GM23338 (cell line): ENCODE measurements at regions not wholly inside any gene's neighbourhood (a gene's known extent, or its start where the extent isn't known, plus 50 kb on each side); places are given as distances from the start of the nearest gene placed in this dataset.
"Not testable (repeated sequence)": the region's sequence is repeated elsewhere in the genome, so short reads cannot be mapped to it uniquely, and the experiment has no call there.

Experiments used
- ATAC-seq: fragments of 200-7000 bp; cut with Tn5 transposase; 3 replicates; pipeline ENCODE4 v1.9.1; 2020
- DNase-seq: peaks from one replicate; pipeline ENCODE4 v3.0.0-alpha.2; 2015; ENCODE audit warnings: low spot score
- H2AFZ ChIP-seq: fragments of 200-600 bp; sonication (generic); 2 replicates; pipeline ENCODE4 v1.8.0; 2016; ENCODE audit warnings: antibody characterized with exemption, mild to moderate bottlenecking, moderate library complexity
- H3F3A ChIP-seq: fragments of 200-600 bp; sonication (generic); replicated peaks from 2 replicates; pipeline ENCODE4 v1.8.0; 2017; ENCODE audit warnings: antibody characterized with exemption, mixed run types, low read depth
- H3K27ac ChIP-seq: fragments of 200-600 bp; sonication (generic); 2 replicates; pipeline ENCODE4 v1.6.1; 2016; ENCODE audit warnings: low read depth
- H3K27me3 ChIP-seq: fragments of 200-600 bp; sonication (generic); 2 replicates; pipeline ENCODE4 v1.8.0; 2016; ENCODE audit warnings: mild to moderate bottlenecking, mixed run types, moderate library complexity; ENCODE audit not compliant: insufficient read depth
- H3K36me3 ChIP-seq: fragments of 200-600 bp; sonication (generic); 2 replicates; pipeline ENCODE4 v1.8.0; 2016; ENCODE audit warnings: mild to moderate bottlenecking; ENCODE audit not compliant: insufficient read depth
- H3K4me1 ChIP-seq: fragments of 200-600 bp; sonication (generic); 2 replicates; pipeline ENCODE4 v1.8.0; 2016; ENCODE audit warnings: mild to moderate bottlenecking, moderate library complexity; ENCODE audit not compliant: insufficient read depth
- H3K4me2 ChIP-seq: fragments of 200-600 bp; sonication (generic); 2 replicates; pipeline ENCODE4 v1.7.1; 2017; ENCODE audit warnings: mixed run types
- H3K4me3 ChIP-seq: fragments of 200-600 bp; sonication (generic); 2 replicates; pipeline ENCODE4 v1.6.1; 2016; ENCODE audit warnings: mixed run types
- H3K79me2 ChIP-seq: fragments of 200-600 bp; sonication (generic); replicated peaks from 2 replicates; pipeline ENCODE4 v1.8.0; 2017; ENCODE audit warnings: mild to moderate bottlenecking; ENCODE audit not compliant: insufficient read depth
- H3K9me2 ChIP-seq: fragments of 200-600 bp; sonication (generic); 2 replicates; pipeline ENCODE4 v1.8.0; 2017; ENCODE audit not compliant: insufficient read depth
- H4K20me1 ChIP-seq: fragments of 200-600 bp; sonication (generic); replicated peaks from 2 replicates; pipeline ENCODE4 v1.8.0; 2017; ENCODE audit warnings: mild to moderate bottlenecking; ENCODE audit not compliant: insufficient read depth
- H3K27ac Mint-ChIP-seq: 2 replicates; pipeline ENCODE4 v1.8.0; 2020; ENCODE audit warnings: inconsistent platforms, mild to moderate bottlenecking, moderate library complexity, mixed read lengths
- H3K27me3 Mint-ChIP-seq: 3 replicates; pipeline ENCODE4 v1.8.0; 2022; ENCODE audit warnings: low read depth, mild to moderate bottlenecking, moderate library complexity, mixed read lengths, inconsistent platforms; ENCODE audit not compliant: insufficient read depth, poor library complexity
- H3K36me3 Mint-ChIP-seq: 3 replicates; pipeline ENCODE4 v1.8.0; 2021; ENCODE audit warnings: low read depth, mild to moderate bottlenecking, inconsistent platforms, moderate library complexity, mixed read lengths
- H3K4me1 Mint-ChIP-seq: 3 replicates; pipeline ENCODE4 v1.8.0; 2020; ENCODE audit warnings: mild to moderate bottlenecking, inconsistent platforms, mixed read lengths
- H3K4me3 Mint-ChIP-seq: 3 replicates; pipeline ENCODE4 v1.8.0; 2021; ENCODE audit warnings: moderate library complexity, mild to moderate bottlenecking, inconsistent platforms, mixed read lengths
- H3K9me3 Mint-ChIP-seq: 3 replicates; pipeline ENCODE4 v1.8.0; 2020; ENCODE audit warnings: moderate library complexity, mild to moderate bottlenecking, inconsistent platforms, mixed read lengths
- CREB1 ChIP-seq: fragments of 250-450 bp; sonication (Bioruptor Pico); IDR thresholded peaks from 2 replicates; pipeline ENCODE4 v1.5.0; 2020; ENCODE audit warnings: low read depth, mild to moderate bottlenecking, moderate library complexity
- EZH2 ChIP-seq: fragments of 200-600 bp; sonication (generic); IDR thresholded peaks from one replicate; pipeline ENCODE4 v1.8.0; 2017; ENCODE audit warnings: antibody characterized with exemption, mild to moderate bottlenecking, low read depth; ENCODE audit not compliant: unreplicated experiment
- REST ChIP-seq: IDR thresholded peaks from one replicate; pipeline ENCODE4 v1.6.1; 2018; ENCODE audit warnings: antibody characterized with exemption; ENCODE audit not compliant: unreplicated experiment
- ZNF114 ChIP-seq: fragments of 250-450 bp; sonication (Bioruptor Pico); IDR thresholded peaks from 2 replicates; pipeline ENCODE4 v1.5.0; 2020; ENCODE audit warnings: mild to moderate bottlenecking, moderate library complexity

- no peak for TF ChIP-seq REST
- no peak for TF ChIP-seq EZH2
- no peak for TF ChIP-seq CREB1 (CRISPR knock-in tag)
- TF ChIP-seq ZNF114: no peak
Measured at GRCh38 chr11:44389963-44390605, 80.1 kb upstream of the ALX4 start (continued).

GRCh38 chr11:44391004-44391403 lies 81.1 kb upstream of the ALX4 start:
- not testable (repeated sequence) for H3K9me2 ChIP-seq, H4K20me1 ChIP-seq, DNase-seq, H3K27me3 ChIP-seq, H3K36me3 Mint-ChIP-seq, H3K27ac Mint-ChIP-seq, H3K4me3 ChIP-seq, H3K4me3 Mint-ChIP-seq, H3F3A ChIP-seq, H2AFZ ChIP-seq, H3K36me3 ChIP-seq, ATAC-seq, H3K4me2 ChIP-seq, H3K27ac ChIP-seq, H3K79me2 ChIP-seq
- Mint-ChIP-seq H3K4me1 (peaks cover 13% of the 10 kb centered on the region; the same call in 2 of the 3 replicates), H3K27me3 (peaks cover 13% of the 10 kb centered on the region), H3K9me3 (peaks cover 10% of the 10 kb centered on the region)
- H3K4me1 ChIP-seq: peaks cover 11% of the 10 kb centered on the region; the same call in 1 of the 2 replicates

GRCh38 chr11:44396746-44397145 lies 86.8 kb upstream of the ALX4 start:
- not testable (repeated sequence) for H3K9me2 ChIP-seq, H3K4me1 ChIP-seq, H3K4me1 Mint-ChIP-seq, H3K36me3 ChIP-seq, DNase-seq, ATAC-seq, H3K4me3 Mint-ChIP-seq, H3F3A ChIP-seq, H3K27ac Mint-ChIP-seq, H3K27ac ChIP-seq, H2AFZ ChIP-seq, H3K9me3 Mint-ChIP-seq, H3K27me3 ChIP-seq, H3K4me3 ChIP-seq, H4K20me1 ChIP-seq, H3K79me2 ChIP-seq, H3K36me3 Mint-ChIP-seq, H3K4me2 ChIP-seq
- H3K27me3 Mint-ChIP-seq: peaks cover 10% of the 10 kb centered on the region
